GM23338 (cell line): ENCODE measurements at regions not wholly inside any gene's neighbourhood (a gene's known extent, or its start where the extent isn't known, plus 50 kb on each side); places are given as distances from the start of the nearest gene placed in this dataset.

Experiments used
- CREB1 ChIP-seq: fragments of 250-450 bp; sonication (Bioruptor Pico); IDR thresholded peaks from 2 replicates; pipeline ENCODE4 v1.5.0; 2020; ENCODE audit warnings: low read depth, mild to moderate bottlenecking, moderate library complexity
- ETS1 ChIP-seq: IDR thresholded peaks from 2 replicates; pipeline ENCODE4 v1.6.1; 2016; ENCODE audit warnings: antibody characterized with exemption
- EZH2 ChIP-seq: fragments of 200-600 bp; sonication (generic); IDR thresholded peaks from one replicate; pipeline ENCODE4 v1.8.0; 2017; ENCODE audit warnings: antibody characterized with exemption, mild to moderate bottlenecking, low read depth; ENCODE audit not compliant: unreplicated experiment
- EZH2phosphoT487 ChIP-seq: fragments of 200-600 bp; sonication (generic); IDR thresholded peaks from one replicate; pipeline ENCODE4 v1.8.1; 2018; ENCODE audit warnings: antibody characterized with exemption; ENCODE audit not compliant: unreplicated experiment
- JUNB ChIP-seq: IDR thresholded peaks from one replicate; pipeline ENCODE4 v1.6.1; 2016; ENCODE audit warnings: antibody characterized with exemption; ENCODE audit not compliant: unreplicated experiment
- POLR2AphosphoS5 ChIP-seq: IDR thresholded peaks from 2 replicates; pipeline ENCODE4 v1.6.1; 2016; ENCODE audit warnings: antibody characterized with exemption, low read depth
- ZNF114 ChIP-seq: fragments of 250-450 bp; sonication (Bioruptor Pico); IDR thresholded peaks from 2 replicates; pipeline ENCODE4 v1.5.0; 2020; ENCODE audit warnings: mild to moderate bottlenecking, moderate library complexity
- ZNF331 ChIP-seq: fragments of 250-450 bp; sonication (Bioruptor Pico); IDR thresholded peaks from 2 replicates; pipeline ENCODE4 v1.5.0; 2020; ENCODE audit warnings: low read depth, mild to moderate bottlenecking, moderate library complexity
- TF ChIP-seq, protein P1 (sequence below): IDR thresholded peaks from one replicate; pipeline ENCODE4 v1.6.1; 2018; ENCODE audit warnings: antibody characterized with exemption; ENCODE audit not compliant: unreplicated experiment
- TF ChIP-seq, protein P2 (sequence below), 2 experiments: fragments of 200-600 bp in 1 of 2; sonication (generic) in 1 of 2; conservative IDR thresholded peaks; 2 replicates each; pipeline versions ENCODE4 v1.5.1 to v1.6.1; 2016 to 2017; ENCODE audit warnings: antibody characterized with exemption in 2 of 2, low read depth in 2 of 2, mild to moderate bottlenecking in 2 of 2, moderate library complexity in 1 of 2
- TF ChIP-seq, protein P3 (sequence below): fragments of 250-450 bp; sonication (Bioruptor Pico); IDR thresholded peaks from 2 replicates; pipeline ENCODE4 v1.5.0; 2020; ENCODE audit warnings: mild to moderate bottlenecking, moderate library complexity

- TF ChIP-seq, protein P1, sequence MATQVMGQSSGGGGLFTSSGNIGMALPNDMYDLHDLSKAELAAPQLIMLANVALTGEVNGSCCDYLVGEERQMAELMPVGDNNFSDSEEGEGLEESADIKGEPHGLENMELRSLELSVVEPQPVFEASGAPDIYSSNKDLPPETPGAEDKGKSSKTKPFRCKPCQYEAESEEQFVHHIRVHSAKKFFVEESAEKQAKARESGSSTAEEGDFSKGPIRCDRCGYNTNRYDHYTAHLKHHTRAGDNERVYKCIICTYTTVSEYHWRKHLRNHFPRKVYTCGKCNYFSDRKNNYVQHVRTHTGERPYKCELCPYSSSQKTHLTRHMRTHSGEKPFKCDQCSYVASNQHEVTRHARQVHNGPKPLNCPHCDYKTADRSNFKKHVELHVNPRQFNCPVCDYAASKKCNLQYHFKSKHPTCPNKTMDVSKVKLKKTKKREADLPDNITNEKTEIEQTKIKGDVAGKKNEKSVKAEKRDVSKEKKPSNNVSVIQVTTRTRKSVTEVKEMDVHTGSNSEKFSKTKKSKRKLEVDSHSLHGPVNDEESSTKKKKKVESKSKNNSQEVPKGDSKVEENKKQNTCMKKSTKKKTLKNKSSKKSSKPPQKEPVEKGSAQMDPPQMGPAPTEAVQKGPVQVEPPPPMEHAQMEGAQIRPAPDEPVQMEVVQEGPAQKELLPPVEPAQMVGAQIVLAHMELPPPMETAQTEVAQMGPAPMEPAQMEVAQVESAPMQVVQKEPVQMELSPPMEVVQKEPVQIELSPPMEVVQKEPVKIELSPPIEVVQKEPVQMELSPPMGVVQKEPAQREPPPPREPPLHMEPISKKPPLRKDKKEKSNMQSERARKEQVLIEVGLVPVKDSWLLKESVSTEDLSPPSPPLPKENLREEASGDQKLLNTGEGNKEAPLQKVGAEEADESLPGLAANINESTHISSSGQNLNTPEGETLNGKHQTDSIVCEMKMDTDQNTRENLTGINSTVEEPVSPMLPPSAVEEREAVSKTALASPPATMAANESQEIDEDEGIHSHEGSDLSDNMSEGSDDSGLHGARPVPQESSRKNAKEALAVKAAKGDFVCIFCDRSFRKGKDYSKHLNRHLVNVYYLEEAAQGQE, result no peak
- TF ChIP-seq, protein P2, sequence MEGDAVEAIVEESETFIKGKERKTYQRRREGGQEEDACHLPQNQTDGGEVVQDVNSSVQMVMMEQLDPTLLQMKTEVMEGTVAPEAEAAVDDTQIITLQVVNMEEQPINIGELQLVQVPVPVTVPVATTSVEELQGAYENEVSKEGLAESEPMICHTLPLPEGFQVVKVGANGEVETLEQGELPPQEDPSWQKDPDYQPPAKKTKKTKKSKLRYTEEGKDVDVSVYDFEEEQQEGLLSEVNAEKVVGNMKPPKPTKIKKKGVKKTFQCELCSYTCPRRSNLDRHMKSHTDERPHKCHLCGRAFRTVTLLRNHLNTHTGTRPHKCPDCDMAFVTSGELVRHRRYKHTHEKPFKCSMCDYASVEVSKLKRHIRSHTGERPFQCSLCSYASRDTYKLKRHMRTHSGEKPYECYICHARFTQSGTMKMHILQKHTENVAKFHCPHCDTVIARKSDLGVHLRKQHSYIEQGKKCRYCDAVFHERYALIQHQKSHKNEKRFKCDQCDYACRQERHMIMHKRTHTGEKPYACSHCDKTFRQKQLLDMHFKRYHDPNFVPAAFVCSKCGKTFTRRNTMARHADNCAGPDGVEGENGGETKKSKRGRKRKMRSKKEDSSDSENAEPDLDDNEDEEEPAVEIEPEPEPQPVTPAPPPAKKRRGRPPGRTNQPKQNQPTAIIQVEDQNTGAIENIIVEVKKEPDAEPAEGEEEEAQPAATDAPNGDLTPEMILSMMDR (conservative IDR thresholded peaks at IDR 0.05; ENCODE audit: low read depth in 2 of 2), result no peak
- TF ChIP-seq POLR2AphosphoS5 (no peak), EZH2 (no peak), JUNB (no peak), EZH2phosphoT487 (no peak), ZNF331 (CRISPR knock-in tag) (no peak), CREB1 (no peak), ZNF114 (CRISPR knock-in tag) (no peak), ETS1 (no peak)
- TF ChIP-seq, protein P3, sequence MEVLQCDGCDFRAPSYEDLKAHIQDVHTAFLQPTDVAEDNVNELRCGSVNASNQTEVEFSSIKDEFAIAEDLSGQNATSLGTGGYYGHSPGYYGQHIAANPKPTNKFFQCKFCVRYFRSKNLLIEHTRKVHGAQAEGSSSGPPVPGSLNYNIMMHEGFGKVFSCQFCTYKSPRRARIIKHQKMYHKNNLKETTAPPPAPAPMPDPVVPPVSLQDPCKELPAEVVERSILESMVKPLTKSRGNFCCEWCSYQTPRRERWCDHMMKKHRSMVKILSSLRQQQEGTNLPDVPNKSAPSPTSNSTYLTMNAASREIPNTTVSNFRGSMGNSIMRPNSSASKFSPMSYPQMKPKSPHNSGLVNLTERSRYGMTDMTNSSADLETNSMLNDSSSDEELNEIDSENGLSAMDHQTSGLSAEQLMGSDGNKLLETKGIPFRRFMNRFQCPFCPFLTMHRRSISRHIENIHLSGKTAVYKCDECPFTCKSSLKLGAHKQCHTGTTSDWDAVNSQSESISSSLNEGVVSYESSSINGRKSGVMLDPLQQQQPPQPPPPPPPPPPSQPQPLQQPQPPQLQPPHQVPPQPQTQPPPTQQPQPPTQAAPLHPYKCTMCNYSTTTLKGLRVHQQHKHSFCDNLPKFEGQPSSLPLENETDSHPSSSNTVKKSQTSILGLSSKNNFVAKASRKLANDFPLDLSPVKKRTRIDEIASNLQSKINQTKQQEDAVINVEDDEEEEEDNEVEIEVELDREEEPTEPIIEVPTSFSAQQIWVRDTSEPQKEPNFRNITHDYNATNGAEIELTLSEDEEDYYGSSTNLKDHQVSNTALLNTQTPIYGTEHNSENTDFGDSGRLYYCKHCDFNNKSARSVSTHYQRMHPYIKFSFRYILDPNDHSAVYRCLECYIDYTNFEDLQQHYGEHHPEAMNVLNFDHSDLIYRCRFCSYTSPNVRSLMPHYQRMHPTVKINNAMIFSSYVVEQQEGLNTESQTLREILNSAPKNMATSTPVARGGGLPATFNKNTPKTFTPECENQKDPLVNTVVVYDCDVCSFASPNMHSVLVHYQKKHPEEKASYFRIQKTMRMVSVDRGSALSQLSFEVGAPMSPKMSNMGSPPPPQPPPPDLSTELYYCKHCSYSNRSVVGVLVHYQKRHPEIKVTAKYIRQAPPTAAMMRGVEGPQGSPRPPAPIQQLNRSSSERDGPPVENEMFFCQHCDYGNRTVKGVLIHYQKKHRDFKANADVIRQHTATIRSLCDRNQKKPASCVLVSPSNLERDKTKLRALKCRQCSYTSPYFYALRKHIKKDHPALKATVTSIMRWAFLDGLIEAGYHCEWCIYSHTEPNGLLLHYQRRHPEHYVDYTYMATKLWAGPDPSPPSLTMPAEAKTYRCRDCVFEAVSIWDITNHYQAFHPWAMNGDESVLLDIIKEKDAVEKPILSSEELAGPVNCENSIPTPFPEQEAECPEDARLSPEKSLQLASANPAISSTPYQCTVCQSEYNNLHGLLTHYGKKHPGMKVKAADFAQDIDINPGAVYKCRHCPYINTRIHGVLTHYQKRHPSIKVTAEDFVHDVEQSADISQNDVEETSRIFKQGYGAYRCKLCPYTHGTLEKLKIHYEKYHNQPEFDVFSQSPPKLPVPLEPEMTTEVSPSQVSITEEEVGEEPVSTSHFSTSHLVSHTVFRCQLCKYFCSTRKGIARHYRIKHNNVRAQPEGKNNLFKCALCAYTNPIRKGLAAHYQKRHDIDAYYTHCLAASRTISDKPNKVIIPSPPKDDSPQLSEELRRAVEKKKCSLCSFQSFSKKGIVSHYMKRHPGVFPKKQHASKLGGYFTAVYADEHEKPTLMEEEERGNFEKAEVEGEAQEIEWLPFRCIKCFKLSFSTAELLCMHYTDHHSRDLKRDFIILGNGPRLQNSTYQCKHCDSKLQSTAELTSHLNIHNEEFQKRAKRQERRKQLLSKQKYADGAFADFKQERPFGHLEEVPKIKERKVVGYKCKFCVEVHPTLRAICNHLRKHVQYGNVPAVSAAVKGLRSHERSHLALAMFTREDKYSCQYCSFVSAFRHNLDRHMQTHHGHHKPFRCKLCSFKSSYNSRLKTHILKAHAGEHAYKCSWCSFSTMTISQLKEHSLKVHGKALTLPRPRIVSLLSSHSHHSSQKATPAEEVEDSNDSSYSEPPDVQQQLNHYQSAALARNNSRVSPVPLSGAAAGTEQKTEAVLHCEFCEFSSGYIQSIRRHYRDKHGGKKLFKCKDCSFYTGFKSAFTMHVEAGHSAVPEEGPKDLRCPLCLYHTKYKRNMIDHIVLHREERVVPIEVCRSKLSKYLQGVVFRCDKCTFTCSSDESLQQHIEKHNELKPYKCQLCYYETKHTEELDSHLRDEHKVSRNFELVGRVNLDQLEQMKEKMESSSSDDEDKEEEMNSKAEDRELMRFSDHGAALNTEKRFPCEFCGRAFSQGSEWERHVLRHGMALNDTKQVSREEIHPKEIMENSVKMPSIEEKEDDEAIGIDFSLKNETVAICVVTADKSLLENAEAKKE (CRISPR knock-in tag), result no peak
Observed at GRCh38 chr19:46927106-46927505, 66.3 kb downstream of the ARHGAP35 start.
